Frontal cortex (tissue), 3 donors: ENCODE measurements at regions not wholly inside any gene's neighbourhood (a gene's known extent, or its start where the extent isn't known, plus 50 kb on each side); places are given as distances from the start of the nearest gene placed in this dataset.

Experiments
- DNase-seq, 2 donors: peaks; one replicate each; pipeline ENCODE4 v3.0.0; 2012; ENCODE audit warnings: low spot score in 2 of 2
- FAIRE-seq: peaks from 2 replicates; lab custom pipeline; 2012; peaks lifted over from hg19 to GRCh38; lab: Jason Lieb, UNC
- donor health status: control.
- donor health status: control.
- donor health status: control.

DNA sequence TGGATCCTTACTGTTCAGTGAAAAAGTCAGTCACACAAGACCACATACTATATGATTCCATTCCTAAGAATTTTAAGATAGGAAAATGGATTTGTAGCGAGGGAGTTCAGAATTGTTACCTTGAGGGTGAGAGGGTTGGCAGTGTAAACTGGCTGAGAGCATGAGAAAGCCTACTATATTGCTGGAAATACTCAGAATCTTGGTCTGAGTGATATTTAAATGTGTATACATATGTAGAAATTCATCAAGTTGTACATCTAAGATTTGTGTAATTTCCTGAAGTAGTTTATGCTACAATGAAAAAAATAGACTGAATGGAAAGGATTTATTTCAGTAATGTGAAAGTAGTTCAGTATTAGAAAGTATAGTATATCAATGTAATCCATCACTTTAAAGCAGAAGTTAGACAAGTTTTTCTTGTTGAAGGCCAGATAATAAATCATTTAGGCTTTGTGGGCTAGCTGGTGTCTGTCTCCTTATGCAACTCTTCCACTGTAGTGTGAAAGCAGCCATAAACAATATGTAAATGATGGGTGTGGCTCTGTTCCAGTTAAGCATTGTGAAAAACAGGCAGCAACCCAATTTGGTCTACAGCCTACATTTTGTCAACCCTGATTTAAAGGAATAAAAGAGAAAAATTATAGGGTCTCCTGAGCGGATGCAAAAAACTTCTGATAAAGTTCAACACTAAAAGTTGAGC lies 127.2 kb upstream of the THY1 start:
- no peak for FAIRE-seq
- no peak for DNase-seq

DNA sequence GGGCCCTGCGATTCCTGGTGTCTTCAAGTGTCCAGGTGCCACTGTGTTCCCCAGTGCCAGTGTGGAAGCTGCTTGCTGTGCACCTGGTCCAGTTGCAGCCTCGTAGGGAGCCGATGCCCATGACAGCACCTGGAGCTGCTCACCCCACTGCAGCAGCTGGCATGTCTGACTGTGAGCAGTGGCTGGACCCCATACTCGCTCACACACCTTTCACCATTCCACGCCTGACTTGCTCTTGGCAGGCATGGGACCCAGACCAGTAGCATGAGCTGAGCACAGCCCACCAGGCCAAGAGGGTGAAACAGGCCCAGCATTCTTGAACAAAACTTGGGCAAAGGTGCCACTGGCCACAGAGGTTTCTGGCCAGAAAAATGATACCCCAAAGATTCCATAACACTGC lies 124.5 kb upstream of the THY1 start:
- no peak for FAIRE-seq
- DNase-seq = no peak

DNA sequence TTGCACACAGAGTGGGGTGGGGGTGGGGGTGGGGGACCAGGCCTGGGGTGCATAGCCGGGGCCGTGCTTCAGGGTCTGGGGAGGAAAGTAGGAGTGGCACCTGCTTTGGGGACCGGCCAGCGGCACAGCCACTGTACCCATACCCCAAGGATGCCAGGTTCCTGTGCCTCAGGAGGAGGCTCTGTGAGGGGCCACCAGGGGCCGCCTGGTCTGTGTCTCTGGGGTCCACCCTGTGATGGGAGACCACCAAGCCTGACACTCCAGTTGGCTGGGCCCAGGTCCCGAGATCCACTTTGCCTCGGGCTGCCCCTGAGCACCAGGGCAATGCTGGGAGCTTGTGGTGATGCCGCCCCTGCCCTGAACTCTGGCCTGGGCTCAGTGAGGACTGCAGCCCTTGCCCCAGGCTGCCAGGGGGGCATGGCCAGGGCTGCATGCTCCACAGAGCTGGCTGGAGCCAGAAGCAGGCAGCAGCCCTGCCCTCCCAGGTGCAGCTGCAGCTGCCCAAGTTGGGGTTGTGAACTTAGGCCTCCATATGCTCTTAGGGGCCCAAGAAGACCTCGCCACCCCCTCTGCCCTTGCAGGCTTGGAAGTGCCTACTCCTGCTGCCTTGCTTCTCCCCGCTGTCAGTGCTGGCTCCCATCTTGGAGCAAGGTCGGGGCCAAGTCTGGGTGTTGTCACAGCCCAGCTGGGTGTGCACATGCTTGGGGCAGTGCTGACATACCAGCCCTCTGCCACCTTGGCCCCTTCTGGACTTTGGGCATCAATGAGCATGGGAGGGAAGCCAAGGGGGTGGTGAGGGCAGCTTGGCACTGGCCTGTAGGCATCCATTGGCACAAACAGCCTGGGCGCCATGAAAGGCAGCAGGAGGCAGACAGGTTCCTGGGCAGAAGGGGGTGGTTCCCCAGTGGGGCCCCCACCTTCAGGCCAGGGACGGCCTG lies 123.3 kb upstream of the THY1 start:
- DNase-seq = no peak
- FAIRE-seq = no peak

DNA sequence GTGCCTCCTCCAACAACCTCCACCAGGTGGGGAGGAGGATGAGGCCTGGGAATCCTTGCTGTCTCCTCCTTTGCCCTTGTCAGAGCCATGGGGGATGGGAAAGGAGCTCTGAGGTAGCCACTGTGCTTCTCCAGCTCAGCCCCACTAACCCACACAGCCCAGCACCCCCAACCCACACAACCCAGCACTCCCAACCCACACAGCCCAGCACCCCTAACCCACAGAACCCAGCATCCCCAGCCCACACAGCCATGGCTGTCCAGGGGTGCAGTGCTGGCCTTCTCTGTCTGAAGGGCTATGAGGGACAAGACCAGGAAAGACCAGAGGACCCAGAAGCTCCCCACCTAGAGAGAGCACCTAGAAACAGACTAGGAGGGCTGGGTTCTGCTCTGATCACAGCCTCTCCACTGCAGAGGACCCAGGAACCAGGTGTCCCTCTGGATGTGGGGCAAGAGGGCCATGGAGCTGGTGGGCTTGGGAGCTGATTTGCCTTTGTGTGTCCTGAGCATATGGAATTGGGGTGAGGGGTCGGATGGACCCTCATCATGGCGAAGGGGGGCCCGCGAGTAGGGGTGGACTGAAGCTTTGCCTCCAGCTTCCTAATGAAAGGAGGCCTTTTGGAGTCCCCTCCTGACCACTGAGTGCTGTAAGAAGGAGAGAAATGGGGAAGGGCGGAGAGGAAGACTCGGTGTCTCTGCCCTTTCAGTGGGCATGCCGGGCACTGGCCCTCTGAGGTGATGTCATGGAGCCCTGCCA lies 117.6 kb upstream of the THY1 start:
- DNase-seq (no peak), FAIRE-seq (no peak)

DNA sequence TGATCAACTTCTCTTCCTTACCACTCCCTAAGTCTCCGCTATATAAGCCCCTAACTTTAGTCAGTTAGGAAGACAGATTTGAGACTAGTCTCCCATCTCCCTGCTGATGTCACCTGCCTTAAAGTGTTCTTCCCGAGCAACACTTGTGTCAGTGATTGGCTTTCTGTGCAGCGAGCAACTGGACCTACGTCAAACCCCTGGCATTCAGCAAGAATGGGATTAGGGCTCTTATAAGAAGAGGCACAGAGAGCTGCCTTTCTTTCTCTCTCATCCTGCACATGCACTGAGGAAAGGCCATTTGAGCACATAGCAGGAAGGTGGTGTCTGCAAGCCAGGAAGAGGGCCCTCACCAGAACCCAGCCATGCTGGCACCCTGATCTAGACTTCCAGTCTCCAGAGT lies 116.6 kb upstream of the THY1 start:
- no peak for FAIRE-seq

DNA sequence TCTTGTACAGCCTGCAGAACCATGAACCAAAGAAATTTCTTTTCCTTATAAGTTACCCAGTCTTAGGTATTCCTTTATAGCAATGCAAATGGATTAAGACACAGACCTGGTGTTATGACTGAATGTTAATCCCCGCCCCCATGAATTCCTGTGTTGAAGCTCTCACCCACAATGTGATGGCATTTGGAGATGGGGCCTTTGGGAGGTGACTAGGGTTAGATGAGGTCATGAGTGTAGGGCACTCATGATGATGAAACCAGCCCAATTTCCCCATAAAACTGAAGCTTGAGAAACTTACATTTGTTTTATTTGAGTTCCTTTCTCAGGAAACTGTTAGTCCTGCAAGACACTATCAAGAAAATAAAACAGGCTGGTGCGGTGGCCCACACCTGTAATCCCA lies 115.8 kb upstream of the THY1 start:
- FAIRE-seq = no peak
- DNase-seq = no peak

More for the DNA sequence above, 116.6 kb upstream of the THY1 start:
- DNase-seq = no peak

DNA sequence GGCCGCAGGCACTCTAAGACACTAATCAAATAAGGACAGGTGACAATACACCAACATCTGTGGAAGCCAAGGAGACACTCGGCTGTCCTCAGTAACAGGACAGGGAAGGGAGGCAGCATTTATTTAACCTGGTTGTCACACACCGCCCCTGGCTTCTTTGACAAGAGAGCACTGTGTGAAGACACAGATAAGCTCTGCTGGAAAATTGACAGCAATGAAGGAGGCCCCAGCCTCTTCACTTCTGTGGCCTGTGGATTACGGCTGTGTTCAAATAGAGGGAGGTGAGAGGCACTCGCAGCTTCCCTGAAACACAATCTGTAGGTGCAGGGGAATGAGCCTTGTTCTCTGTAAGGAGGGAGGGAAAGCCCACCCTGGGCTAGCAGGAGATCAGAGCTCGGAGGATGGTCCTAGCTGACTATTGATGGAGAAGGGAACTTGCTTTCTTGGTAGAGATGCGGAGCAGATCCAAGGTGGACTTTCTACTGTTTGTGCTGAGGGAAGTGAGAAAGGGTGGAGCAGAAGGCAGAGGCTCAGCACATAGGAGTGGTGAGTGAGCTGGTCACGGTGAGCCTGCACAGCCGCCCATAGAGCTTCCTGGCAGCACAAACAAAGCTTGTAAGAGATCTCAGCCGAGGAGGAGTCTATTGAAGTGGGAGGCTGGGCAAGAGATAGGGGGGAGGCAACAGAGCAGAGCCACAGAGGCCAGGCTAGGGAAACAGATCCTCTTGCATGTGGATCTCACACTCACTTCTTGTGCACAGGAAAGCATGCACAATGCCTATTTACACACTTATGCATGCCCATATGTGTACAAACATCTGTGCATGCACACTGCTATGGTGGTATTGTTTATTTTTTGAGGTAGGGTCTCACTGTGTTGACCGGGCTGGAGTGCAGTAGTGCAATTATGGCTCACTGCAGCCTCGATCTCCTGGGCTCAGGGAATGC lies 114.6 kb upstream of the THY1 start:
- FAIRE-seq (no peak), DNase-seq (no peak)

DNA sequence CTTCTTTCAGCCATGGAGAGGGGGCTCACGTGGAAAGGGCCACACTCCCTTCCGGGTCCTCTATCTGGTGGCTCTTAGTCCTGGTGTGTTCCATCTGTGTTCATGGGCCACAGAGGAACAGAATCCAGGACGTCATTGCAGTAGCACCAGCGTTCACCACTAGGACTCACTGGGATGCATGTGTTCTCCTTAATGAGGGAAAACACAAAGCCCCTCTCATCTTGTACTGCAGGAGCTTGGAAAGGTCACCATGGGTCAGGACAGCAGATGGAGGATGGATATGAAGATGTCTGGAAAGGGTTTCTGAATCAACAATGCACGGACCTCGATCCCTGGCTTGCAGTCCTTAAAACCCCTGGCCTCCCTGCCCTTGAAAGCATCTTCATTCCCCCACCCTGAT lies 113.8 kb upstream of the THY1 start:
- FAIRE-seq (no peak), DNase-seq (no peak)

DNA sequence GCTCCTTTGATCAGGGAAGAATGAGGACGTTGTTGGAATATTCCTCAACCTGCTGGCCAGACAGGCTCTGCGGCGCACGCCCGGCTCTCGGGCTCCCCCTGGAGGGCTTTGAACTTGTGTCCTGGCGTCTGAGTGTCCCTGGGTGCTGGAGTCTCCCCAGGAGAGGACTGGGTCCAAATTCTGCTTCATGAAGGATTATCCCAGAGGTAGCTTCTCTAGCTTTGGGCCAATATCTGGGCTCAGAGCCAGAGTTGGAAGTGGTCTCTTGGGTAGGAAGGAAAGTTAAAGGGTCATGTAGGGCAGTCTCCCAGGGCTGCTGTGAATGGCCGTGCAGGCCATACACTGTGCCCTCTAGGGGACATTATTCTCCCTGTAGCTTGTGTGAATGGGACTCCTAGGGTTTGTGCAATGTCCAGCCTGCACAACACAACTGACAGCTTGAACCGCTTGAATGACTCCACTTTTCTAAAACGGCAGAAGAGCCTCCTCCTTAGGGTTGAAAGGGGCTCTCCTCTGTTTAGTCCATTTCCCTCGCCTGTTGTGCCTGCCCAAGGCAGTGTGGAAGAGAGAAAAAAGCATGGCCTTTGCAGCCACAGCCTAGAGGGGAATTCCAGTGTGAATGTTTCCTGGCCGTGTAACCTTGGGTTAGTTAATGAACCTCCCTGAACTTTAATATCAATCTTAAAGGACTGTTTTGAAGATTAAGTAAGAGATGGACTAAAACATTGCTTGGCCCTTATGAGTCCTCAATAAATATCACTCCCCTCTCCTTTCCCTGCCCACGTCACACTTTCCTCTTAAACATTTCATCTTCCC lies 111.2 kb upstream of the THY1 start:
- FAIRE-seq (no peak), DNase-seq (peak; percentile 54 to 73)

DNA sequence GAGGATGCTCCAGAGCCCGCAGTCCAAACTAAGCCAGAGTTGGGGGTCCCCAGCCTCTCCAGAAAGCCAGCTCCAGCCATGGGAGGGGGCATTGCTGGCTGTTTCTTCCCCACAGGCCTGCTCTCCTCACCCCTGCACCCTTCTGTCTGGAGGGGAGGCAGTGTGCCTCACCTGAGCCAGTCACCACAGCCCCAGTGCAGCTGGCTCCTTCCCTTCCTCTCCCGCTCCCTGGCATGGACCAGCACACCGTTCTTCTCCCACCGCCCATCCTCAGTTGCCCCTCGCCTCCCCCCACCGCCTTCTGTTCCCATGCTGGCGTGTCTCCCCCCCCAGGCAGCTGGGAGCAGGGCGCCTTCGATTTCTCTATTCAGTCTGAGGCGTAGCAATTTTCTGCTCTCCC lies 110.5 kb upstream of the THY1 start:
- no peak for FAIRE-seq
- DNase-seq = no peak

DNA sequence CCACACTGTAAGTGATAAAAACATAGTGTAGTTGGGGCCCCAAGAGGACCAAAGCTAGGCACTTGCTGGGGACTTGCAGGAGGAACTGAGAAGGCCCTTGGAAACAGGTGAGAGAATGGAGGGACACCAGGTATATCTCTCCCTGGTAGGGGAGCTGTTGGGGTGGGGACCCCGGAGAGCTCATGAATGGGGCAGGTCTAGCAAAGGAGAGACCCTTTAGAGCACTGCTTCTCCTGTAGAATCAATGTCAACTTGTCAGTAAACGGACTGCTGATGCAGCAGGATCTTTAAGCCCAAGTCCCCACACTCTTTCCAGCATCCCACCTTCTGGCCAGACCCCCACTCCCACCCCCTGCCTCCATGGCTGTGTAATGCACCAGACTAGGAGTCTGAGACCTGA lies 109.6 kb upstream of the THY1 start:
- FAIRE-seq = no peak
- DNase-seq = no peak

DNA sequence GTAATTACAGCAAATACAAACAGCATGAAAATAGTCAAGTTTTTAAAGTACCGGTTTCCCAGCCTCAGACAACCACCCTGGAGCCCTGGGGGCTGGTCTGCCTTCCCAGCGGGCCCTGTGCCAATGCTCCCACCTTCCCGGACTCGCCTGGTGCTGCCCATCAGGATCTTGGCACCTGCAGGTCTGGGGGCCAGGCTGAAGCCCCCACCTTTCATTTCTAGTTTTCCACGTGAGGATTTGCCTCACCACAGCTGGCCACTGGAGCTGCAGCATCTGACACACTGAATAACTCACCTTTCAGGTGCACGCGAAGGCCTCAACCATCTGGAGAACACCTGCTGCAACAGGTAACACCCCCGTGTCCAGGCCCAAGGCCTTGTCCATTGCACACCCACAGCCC lies 108.7 kb upstream of the THY1 start:
- FAIRE-seq (no peak), DNase-seq (no peak)

DNA sequence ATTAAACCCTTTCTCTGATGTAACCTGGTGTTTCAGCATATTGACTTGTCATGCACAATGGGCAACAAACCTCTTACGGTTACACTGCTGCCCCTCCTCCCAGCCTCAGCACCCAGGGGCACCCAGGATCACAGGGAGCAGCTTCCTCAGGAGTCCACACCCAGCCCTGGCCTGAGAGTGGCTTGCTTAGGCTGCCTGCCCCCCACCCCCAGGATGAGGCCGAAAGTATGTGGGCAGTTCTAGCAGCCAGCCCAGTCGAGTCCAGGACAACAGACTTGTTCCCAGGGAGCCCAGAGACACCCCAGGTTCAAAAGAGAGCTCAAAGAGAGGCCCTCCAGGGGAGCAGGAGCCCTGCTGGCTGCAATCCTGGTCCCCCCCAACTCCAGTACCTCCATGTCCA lies 108.1 kb upstream of the THY1 start:
- no peak for FAIRE-seq

DNA sequence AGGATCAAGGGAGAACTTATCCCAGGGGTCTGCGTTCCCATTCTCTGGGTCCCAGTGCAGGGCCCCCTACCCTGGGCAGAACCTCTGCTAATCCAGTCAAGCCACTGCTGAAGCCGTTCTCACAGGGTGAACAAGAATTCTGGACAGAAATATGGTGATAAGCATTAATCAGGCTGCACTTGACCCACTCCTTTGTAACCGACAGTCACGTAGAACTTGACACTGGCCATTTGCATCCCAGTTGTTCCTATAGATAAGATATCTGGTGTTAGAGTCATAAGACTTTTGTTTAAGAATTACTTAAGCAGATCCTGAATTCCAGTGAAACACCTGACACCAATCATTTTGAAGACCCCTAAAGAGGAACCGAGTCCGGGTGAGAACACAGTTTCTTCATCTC lies 107.5 kb upstream of the THY1 start:
- no peak for FAIRE-seq
- no peak for DNase-seq

More for the DNA sequence above, 108.1 kb upstream of the THY1 start:
- no peak for DNase-seq

DNA sequence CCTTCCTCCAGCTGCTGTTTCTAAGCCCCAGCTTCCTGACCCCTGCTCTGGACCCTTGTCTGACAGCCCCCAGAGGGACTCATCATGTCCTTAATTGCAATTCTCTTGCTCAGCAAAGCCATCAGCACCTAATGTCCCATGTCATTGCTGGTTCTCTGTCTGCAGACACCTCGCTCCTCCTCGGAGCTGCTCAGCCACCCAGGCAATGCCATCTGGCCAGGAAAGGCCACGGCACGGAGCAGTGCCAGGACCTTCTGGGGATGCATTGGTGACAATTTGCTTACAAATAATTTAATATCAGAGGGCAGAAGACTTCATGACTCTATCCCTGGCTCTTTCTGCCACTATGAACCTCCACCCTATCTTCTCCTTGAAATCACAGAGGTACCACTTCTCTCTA lies 107.0 kb upstream of the THY1 start:
- DNase-seq = no peak
- no peak for FAIRE-seq

DNA sequence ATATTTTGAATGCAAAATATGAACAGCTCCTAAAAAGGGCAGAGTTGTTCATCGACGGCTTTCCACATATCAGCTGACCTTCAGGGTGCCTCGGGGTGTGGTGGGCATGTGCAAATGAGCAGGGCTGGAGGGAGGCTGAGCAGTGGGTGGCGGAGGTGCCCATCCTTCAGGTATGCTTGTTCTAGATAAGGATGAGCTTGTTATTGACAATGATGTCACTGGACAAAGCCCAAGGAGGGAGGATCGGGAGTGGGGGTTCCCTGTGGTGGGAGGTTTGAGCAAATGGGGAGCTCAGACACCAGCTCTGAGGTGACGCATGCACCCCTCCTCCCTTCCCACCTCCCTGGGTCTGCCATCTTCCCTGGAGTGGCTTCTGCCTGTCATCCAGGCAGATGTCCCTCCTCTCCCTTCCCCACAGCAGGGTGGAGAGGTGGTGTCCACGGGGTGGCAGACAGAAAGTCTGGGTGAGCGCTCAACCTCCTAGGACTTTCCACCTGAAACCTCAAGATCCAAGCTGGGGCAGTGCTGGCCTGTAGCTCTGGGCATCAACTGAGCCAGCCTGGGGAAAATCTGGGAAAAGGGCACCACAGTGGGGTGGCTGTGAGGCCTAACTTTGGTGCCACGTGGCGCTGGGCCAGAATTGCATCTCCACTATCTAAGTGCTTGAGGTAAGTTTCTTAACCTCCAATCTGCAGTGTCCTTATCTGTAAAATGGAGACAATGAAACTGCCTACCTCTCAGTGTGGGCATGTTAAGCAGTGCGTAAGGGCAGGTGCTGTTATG lies 106.3 kb upstream of the THY1 start:
- no peak for FAIRE-seq
- DNase-seq = no peak

DNA sequence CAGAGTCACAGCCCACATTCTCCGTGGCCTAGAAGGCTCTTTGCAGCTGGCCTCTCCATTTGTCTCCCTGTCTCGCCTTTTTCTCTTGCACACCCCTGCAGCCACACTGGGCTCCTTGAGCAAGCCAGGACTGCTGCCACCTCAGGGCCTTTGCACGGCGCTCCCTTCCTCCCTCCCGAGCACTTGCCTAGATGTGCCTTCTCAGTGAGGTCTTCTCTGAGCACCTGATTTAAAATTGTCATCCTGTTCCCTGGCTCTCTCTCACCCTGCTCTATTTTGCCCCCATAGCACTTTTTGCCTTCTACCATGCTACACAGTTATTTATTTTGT lies 102.9 kb upstream of the THY1 start:
- no peak for DNase-seq
- no peak for FAIRE-seq

DNA sequence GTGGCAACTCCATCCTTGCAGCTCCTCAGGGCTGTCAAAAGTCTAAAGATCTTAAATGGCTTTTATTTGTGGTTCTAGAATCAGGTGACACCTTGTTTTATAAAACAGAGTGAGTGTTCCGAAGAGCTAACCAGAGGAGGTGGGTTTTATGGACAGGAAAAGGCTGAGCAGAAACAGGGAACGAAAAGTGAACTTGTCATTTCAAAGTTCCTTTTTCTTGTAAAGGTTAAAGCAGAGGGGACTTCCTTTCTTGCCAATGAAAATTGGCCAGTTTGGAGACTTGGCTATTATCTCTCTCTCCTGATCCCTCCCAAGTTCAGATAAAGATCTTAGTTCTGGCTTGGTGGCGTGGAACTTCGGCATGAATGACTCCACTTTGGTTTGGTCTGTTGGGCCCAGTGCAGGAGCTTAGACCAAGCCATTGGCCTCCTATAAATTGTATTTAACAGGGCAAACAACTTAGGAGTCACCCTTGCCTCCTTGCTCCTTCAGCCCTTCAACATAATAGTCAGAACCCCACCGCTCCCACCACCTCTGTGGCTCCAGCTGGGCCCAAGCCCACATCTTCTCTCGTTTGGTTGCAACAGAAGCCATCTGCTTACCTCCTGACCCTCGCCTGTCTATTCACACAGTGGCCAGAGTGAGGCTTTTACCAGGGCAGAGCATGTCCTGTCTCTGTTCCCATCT lies 102.4 kb upstream of the THY1 start:
- no peak for DNase-seq
- FAIRE-seq = no peak
